Liver (tissue), 8 donors: ENCODE measurements at regions not wholly inside any gene's neighbourhood (a gene's known extent, or its start where the extent isn't known, plus 50 kb on each side); places are given as distances from the start of the nearest gene placed in this dataset.

Source experiments
- DNase-seq: peaks from one replicate; pipeline ENCODE4 v3.0.0-alpha.2; 2017; ENCODE audit warnings: low spot score
- H3K27ac ChIP-seq, 2 donors: one replicate each; pipeline ENCODE4 v1.7.0; 2013; ENCODE audit warnings: inconsistent platforms in 2 of 2, low read length in 2 of 2, control low read depth in 1 of 2, low read depth in 1 of 2, mild to moderate bottlenecking in 1 of 2
- H3K27me3 ChIP-seq, 4 donors: one replicate each; pipeline versions ENCODE4 v1.6.1 to v1.7.0; 2013; ENCODE audit warnings: low read length in 3 of 4, inconsistent platforms in 1 of 4, mild to moderate bottlenecking in 1 of 4, moderate library complexity in 1 of 4; ENCODE audit not compliant: control insufficient read depth in 4 of 4, insufficient read depth in 4 of 4
- H3K36me3 ChIP-seq, 4 donors: one replicate each; pipeline versions ENCODE4 v1.6.1 to v1.7.0; 2013; ENCODE audit warnings: low read length in 3 of 4, mild to moderate bottlenecking in 3 of 4, low read depth in 1 of 4, moderate library complexity in 1 of 4; ENCODE audit not compliant: control insufficient read depth in 4 of 4, insufficient read depth in 3 of 4
- H3K4me1 ChIP-seq, 4 donors: one replicate each; pipeline versions ENCODE4 v1.6.1 to v1.7.0; 2013; ENCODE audit warnings: low read length in 3 of 4, mild to moderate bottlenecking in 3 of 4, moderate library complexity in 1 of 4; ENCODE audit not compliant: control insufficient read depth in 4 of 4, insufficient read depth in 4 of 4
- H3K4me3 ChIP-seq, 3 donors: one replicate each; pipeline versions ENCODE4 v1.6.1 to v1.7.0; 2013; ENCODE audit warnings: low read length in 3 of 3, control low read depth in 1 of 3, low read depth in 1 of 3, mild to moderate bottlenecking in 1 of 3
- H3K9ac ChIP-seq, 2 donors: one replicate each; pipeline ENCODE4 v1.7.0; 2013; ENCODE audit warnings: low read length in 2 of 2, mild to moderate bottlenecking in 2 of 2, moderate library complexity in 2 of 2, control low read depth in 1 of 2, low read depth in 1 of 2
- H3K9me3 ChIP-seq, 4 donors: one replicate each; pipeline versions ENCODE4 v1.6.1 to v1.7.0; 2013; ENCODE audit warnings: low read length in 3 of 4; ENCODE audit not compliant: control insufficient read depth in 4 of 4
- ATF3 ChIP-seq: IDR thresholded peaks from 2 replicates; pipeline ENCODE4 v1.6.1; 2016; ENCODE audit warnings: antibody characterized with exemption
- CTCF ChIP-seq: fragments of 150-350 bp; IDR thresholded peaks from 2 replicates; pipeline ENCODE4 v1.5.1; 2017; ENCODE audit warnings: improper control_type of control experiment, low read depth, low read length; ENCODE audit not compliant: missing input control
- EGR1 ChIP-seq, 2 donors: IDR thresholded peaks; 2 replicates each; pipeline ENCODE4 v1.6.1; 2016 to 2018; ENCODE audit warnings: antibody characterized with exemption in 2 of 2, low read depth in 2 of 2
- FOXA1 ChIP-seq: IDR thresholded peaks from 2 replicates; pipeline ENCODE4 v1.6.1; 2016; ENCODE audit warnings: antibody characterized with exemption
- FOXA2 ChIP-seq: IDR thresholded peaks from 2 replicates; pipeline ENCODE4 v1.6.1; 2016; ENCODE audit warnings: antibody characterized with exemption
- GABPA ChIP-seq, 2 donors: IDR thresholded peaks in 1 of 2; conservative IDR thresholded peaks in 1 of 2; 2 replicates each; pipeline ENCODE4 v1.6.1; 2016; ENCODE audit warnings: antibody characterized with exemption in 2 of 2, mild to moderate bottlenecking in 1 of 2, moderate library complexity in 1 of 2
- HNF4A ChIP-seq, 2 donors: conservative IDR thresholded peaks; 2 replicates each; pipeline ENCODE4 v1.6.1; 2016; ENCODE audit warnings: antibody characterized with exemption in 2 of 2, mild to moderate bottlenecking in 2 of 2
- HNF4G ChIP-seq: IDR thresholded peaks from 2 replicates; pipeline ENCODE4 v1.6.1; 2016; ENCODE audit warnings: antibody characterized with exemption
- JUND ChIP-seq, 2 donors: IDR thresholded peaks; 2 replicates each; pipeline ENCODE4 v1.6.1; 2016; ENCODE audit warnings: antibody characterized with exemption in 2 of 2
- MAX ChIP-seq: IDR thresholded peaks from 2 replicates; pipeline ENCODE4 v1.6.1; 2016; ENCODE audit warnings: antibody characterized with exemption
- NR2F2 ChIP-seq: IDR thresholded peaks from 2 replicates; pipeline ENCODE4 v1.6.1; 2016; ENCODE audit warnings: antibody characterized with exemption
- RAD21 ChIP-seq, 2 donors: IDR thresholded peaks; 2 replicates each; pipeline ENCODE4 v1.6.1; 2016; ENCODE audit warnings: antibody characterized with exemption in 2 of 2, mild to moderate bottlenecking in 2 of 2
- REST ChIP-seq: IDR thresholded peaks from 2 replicates; pipeline ENCODE4 v1.6.1; 2016; ENCODE audit warnings: antibody characterized with exemption, mild to moderate bottlenecking
- RXRA ChIP-seq, 2 donors: IDR thresholded peaks; 2 replicates each; pipeline ENCODE4 v1.6.1; 2017 to 2018; ENCODE audit warnings: antibody characterized with exemption in 2 of 2, mild to moderate bottlenecking in 1 of 2
- SP1 ChIP-seq: IDR thresholded peaks from 2 replicates; pipeline ENCODE4 v1.6.1; 2018; ENCODE audit warnings: antibody characterized with exemption, mild to moderate bottlenecking
- TAF1 ChIP-seq: conservative IDR thresholded peaks from 2 replicates; pipeline ENCODE4 v1.6.1; 2016; ENCODE audit warnings: antibody characterized with exemption, mild to moderate bottlenecking
- YY1 ChIP-seq: IDR thresholded peaks from 2 replicates; pipeline ENCODE4 v1.6.1; 2016; ENCODE audit warnings: antibody characterized with exemption, mild to moderate bottlenecking
- ZBTB33 ChIP-seq: IDR thresholded peaks from 2 replicates; pipeline ENCODE4 v1.6.1; 2016; ENCODE audit warnings: antibody characterized with exemption
- WGBS: extraction: QIAGEN DNeasy Blood & Tissue Kit; methylation state at CpG from one replicate; pipeline ENCODE4 v1.1.7; 2013; 5-methylcytosine and 5-hydroxymethylcytosine counted together
- donor health status: healthy.
- donor health status: healthy.
- donor health status: healthy.
- donor health status: healthy.
- donor health status: healthy.

- Histone ChIP-seq H3K9ac (no peak overlapping the region), H3K27me3 (no peaks in the 10 kb centered on the region), H3K27ac (no peak overlapping the region), H3K4me1 (no peaks in the 10 kb centered on the region), H3K36me3 (no peaks in the 10 kb centered on the region), H3K9me3 (no peaks in the 10 kb centered on the region), H3K4me3 (no peak overlapping the region)
- TF ChIP-seq SP1 (no peak), HNF4A (conservative IDR thresholded peaks at IDR 0.05) (no peak), RAD21 (IDR thresholded peaks at IDR 0.05) (no peak), ZBTB33 (no peak), MAX (no peak), GABPA (IDR thresholded peaks at IDR 0.05 in 1 of 2, conservative IDR thresholded peaks at IDR 0.05 in 1 of 2) (no peak), FOXA1 (no peak), JUND (IDR thresholded peaks at IDR 0.05) (no peak), FOXA2 (no peak), CTCF (no peak), REST (no peak), ATF3 (no peak), YY1 (no peak), HNF4G (no peak), NR2F2 (no peak), RXRA (IDR thresholded peaks at IDR 0.05) (no peak), TAF1 (no peak), EGR1 (IDR thresholded peaks at IDR 0.05; ENCODE audit: low read depth in 2 of 2) (no peak)
- no peak for DNase-seq
- 60% methylated on average over 4 of the region's 4 CpGs for WGBS
These were observed 384.1 kb upstream of the STEAP1 start for GRCh38 chr7:89770161-89770560.
